ENCODE measurements at regions not wholly inside any gene's neighbourhood (a gene's known extent, or its start where the extent isn't known, plus 50 kb on each side); places are given as distances from the start of the nearest gene placed in this dataset.
A peak's percentile ranks its signal among the peaks of the same experiment; 100 is the strongest.

DNA sequence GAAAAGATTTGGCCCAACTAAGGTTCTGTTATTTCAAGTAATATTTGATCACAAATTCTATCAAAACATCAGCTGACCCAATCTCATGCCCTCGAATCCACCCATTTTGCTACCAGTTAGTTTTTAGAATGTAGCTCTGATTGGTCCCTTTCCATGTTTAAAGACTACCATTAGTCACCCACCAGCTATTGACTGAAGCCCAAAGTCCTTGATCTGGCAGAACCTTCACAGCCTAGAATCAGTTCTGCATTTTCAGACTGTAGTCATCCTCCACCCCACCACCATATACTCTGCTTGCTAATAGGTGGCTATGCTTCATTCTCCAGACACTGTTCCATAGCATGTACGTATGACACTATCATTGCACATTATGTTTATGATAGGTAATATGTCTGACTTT, 182.2 kb upstream of the TARS1 start:
- peak overlapping the region; percentile 2; the same call in 1 of the 2 replicates for H3K4me2 ChIP-seq
- H3K9me2 ChIP-seq = no peaks in the 10 kb centered on the region
- DNase-seq = no peak
- H3K9ac ChIP-seq = peak overlapping the region; percentile 55; the same call in 1 of the 2 replicates
- TF ChIP-seq TAF1 (IDR thresholded peaks at IDR 0.05; ENCODE audit: borderline replicate concordance, low read depth, low read length) (no peak), RFX5 (IDR thresholded peaks at IDR 0.05; ENCODE audit: low read length) (no peak), RAD21 (IDR thresholded peaks at IDR 0.05; ENCODE audit: low read length) (no peak), NFIC (IDR thresholded peaks at IDR 0.05; ENCODE audit: borderline replicate concordance) (no peak), POLR2AphosphoS5 (IDR thresholded peaks at IDR 0.05; ENCODE audit: low read depth, low read length) (no peak), SIN3A (IDR thresholded peaks at IDR 0.05; ENCODE audit: borderline replicate concordance, low read depth, low read length) (no peak), GATA2 (CRISPR knock-in tag; IDR thresholded peaks at IDR 0.05) (no peak), JUND (IDR thresholded peaks at IDR 0.05) (no peak), NRF1 (IDR thresholded peaks at IDR 0.05; ENCODE audit: low read depth, low read length) (no peak), FOXJ3 (CRISPR knock-in tag; IDR thresholded peaks at IDR 0.05) (no peak), CHD2 (IDR thresholded peaks at IDR 0.05; ENCODE audit: low read length, partially characterized antibody) (no peak), RXRA (IDR thresholded peaks at IDR 0.05; ENCODE audit: borderline replicate concordance, low read depth) (no peak), FOXM1 (IDR thresholded peaks at IDR 0.05; ENCODE audit: low read depth) (no peak), TEAD4 (IDR thresholded peaks at IDR 0.05; ENCODE audit: borderline replicate concordance, insufficient read depth) (no peak), SMC3 (IDR thresholded peaks at IDR 0.05; ENCODE audit: low read depth, low read length) (no peak), MXI1 (IDR thresholded peaks at IDR 0.05; ENCODE audit: low read depth, low read length) (no peak)
- TF ChIP-seq, protein P1, sequence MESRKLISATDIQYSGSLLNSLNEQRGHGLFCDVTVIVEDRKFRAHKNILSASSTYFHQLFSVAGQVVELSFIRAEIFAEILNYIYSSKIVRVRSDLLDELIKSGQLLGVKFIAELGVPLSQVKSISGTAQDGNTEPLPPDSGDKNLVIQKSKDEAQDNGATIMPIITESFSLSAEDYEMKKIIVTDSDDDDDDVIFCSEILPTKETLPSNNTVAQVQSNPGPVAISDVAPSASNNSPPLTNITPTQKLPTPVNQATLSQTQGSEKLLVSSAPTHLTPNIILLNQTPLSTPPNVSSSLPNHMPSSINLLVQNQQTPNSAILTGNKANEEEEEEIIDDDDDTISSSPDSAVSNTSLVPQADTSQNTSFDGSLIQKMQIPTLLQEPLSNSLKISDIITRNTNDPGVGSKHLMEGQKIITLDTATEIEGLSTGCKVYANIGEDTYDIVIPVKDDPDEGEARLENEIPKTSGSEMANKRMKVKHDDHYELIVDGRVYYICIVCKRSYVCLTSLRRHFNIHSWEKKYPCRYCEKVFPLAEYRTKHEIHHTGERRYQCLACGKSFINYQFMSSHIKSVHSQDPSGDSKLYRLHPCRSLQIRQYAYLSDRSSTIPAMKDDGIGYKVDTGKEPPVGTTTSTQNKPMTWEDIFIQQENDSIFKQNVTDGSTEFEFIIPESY (IDR thresholded peaks at IDR 0.05; ENCODE audit: borderline replicate concordance, low read depth) = no peak
- TF ChIP-seq, protein P2, sequence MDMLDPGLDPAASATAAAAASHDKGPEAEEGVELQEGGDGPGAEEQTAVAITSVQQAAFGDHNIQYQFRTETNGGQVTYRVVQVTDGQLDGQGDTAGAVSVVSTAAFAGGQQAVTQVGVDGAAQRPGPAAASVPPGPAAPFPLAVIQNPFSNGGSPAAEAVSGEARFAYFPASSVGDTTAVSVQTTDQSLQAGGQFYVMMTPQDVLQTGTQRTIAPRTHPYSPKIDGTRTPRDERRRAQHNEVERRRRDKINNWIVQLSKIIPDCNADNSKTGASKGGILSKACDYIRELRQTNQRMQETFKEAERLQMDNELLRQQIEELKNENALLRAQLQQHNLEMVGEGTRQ (IDR thresholded peaks at IDR 0.05; ENCODE audit: borderline replicate concordance, low read depth, low read length) = no peak
- TF ChIP-seq, protein P3, sequence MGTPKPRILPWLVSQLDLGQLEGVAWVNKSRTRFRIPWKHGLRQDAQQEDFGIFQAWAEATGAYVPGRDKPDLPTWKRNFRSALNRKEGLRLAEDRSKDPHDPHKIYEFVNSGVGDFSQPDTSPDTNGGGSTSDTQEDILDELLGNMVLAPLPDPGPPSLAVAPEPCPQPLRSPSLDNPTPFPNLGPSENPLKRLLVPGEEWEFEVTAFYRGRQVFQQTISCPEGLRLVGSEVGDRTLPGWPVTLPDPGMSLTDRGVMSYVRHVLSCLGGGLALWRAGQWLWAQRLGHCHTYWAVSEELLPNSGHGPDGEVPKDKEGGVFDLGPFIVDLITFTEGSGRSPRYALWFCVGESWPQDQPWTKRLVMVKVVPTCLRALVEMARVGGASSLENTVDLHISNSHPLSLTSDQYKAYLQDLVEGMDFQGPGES (IDR thresholded peaks at IDR 0.05; ENCODE audit: low read depth, low read length) = no peak
- TF ChIP-seq, protein P4, sequence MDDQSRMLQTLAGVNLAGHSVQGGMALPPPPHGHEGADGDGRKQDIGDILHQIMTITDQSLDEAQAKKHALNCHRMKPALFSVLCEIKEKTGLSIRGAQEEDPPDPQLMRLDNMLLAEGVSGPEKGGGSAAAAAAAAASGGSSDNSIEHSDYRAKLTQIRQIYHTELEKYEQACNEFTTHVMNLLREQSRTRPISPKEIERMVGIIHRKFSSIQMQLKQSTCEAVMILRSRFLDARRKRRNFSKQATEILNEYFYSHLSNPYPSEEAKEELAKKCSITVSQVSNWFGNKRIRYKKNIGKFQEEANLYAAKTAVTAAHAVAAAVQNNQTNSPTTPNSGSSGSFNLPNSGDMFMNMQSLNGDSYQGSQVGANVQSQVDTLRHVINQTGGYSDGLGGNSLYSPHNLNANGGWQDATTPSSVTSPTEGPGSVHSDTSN (IDR thresholded peaks at IDR 0.05) = no peak
- no peaks in the 10 kb centered on the region for H3K27me3 ChIP-seq (ENCODE audit: insufficient read depth)
- peak overlapping the region; percentile 10; the same call in 1 of the 2 replicates for H2AFZ ChIP-seq (ENCODE audit: low read depth)
- peaks cover 43% of the 10 kb centered on the region for H3F3A ChIP-seq (replicated peaks; ENCODE audit: insufficient read depth)
- no peaks in the 10 kb centered on the region for H3K79me2 ChIP-seq (ENCODE audit: insufficient read depth)
- H3K4me1 ChIP-seq (ENCODE audit: control insufficient read depth in 1 of 2, insufficient read depth in 2 of 2, low read depth in 1 of 2, low read length in 1 of 2) = peaks cover 0 to 24% of the 10 kb centered on the region in 2 experiments; a peak in 2 of 4 replicates
- H3K4me3 ChIP-seq (ENCODE audit: low read depth in 2 of 2, low read length in 1 of 2) = no peak overlapping the region
- H3K36me3 ChIP-seq (replicated peaks in 1 of 2; ENCODE audit: control insufficient read depth in 1 of 2, insufficient read depth in 2 of 2, low read length in 1 of 2) = peaks cover 0 to 2% of the 10 kb centered on the region in 2 experiments
- WGBS (ENCODE audit: low lambda C conversion rate) = 62% methylated on average over 2 of the region's 2 CpGs
- ChIA-PET CTCF (no interaction called here), POLR2A (no interaction called here)
- H4K20me1 ChIP-seq (ENCODE audit: insufficient read depth) = no peaks in the 10 kb centered on the region
- H3K9me3 ChIP-seq = peaks cover 1% of the 10 kb centered on the region; the same call in 1 of the 2 replicates
- H3K27ac ChIP-seq (ENCODE audit: low read depth in 2 of 2, low read length in 1 of 2) = peak overlapping the region; percentile 53 to 97; a peak in 3 of 4 replicates
